ENCODE measurements at regions not wholly inside any gene's neighbourhood (a gene's known extent, or its start where the extent isn't known, plus 50 kb on each side); places are given as distances from the start of the nearest gene placed in this dataset.

GRCh38 chr3:170780955-170781354 lies 89.0 kb downstream of the RPL22L1 start:
- DNase-seq (ENCODE audit: low read depth): peak; percentile 85

GRCh38 chr3:170780471-170780870 lies 89.5 kb downstream of the RPL22L1 start:
- DNase-seq (ENCODE audit: low read depth): no peak

GRCh38 chr3:170778240-170779217 lies 91.5 kb downstream of the RPL22L1 start:
- no peak for DNase-seq (ENCODE audit: low read depth)

GRCh38 chr3:170777564-170777926 lies 92.5 kb downstream of the RPL22L1 start:
- DNase-seq (ENCODE audit: low read depth): no peak

- no peak for DNase-seq (ENCODE audit: low read depth)
Measured at GRCh38 chr3:170776887-170777563, 93.0 kb downstream of the RPL22L1 start.

GRCh38 chr3:170773682-170774425 lies 96.1 kb downstream of the RPL22L1 start:
- no peak for DNase-seq (ENCODE audit: low read depth)

GRCh38 chr3:170772175-170772574 lies 97.8 kb downstream of the RPL22L1 start:
- no peak for DNase-seq (ENCODE audit: low read depth)

- peak; percentile 70 for DNase-seq (ENCODE audit: low read depth)
Measured at GRCh38 chr3:170768334-170768801, 101.6 kb downstream of the RPL22L1 start.

- DNase-seq (ENCODE audit: low read depth): no peak
Measured at GRCh38 chr3:170767576-170767941, 102.4 kb downstream of the RPL22L1 start.

GRCh38 chr3:170766823-170767575 lies 103.0 kb downstream of the RPL22L1 start:
- no peak for DNase-seq (ENCODE audit: low read depth)

GRCh38 chr3:170766253-170766652 lies 103.7 kb downstream of the RPL22L1 start:
- DNase-seq (ENCODE audit: low read depth): no peak

GRCh38 chr3:170765419-170766078 lies 104.4 kb downstream of the RPL22L1 start:
- DNase-seq (ENCODE audit: low read depth): no peak

GRCh38 chr3:170764017-170764416 lies 106.0 kb downstream of the RPL22L1 start:
- DNase-seq (ENCODE audit: low read depth): no peak

GRCh38 chr3:170762064-170762463 lies 107.9 kb downstream of the RPL22L1 start:
- DNase-seq (ENCODE audit: low read depth): no peak

- DNase-seq (ENCODE audit: low read depth): no peak
Measured at GRCh38 chr3:170761103-170761502, 108.9 kb downstream of the RPL22L1 start.

GRCh38 chr3:170760174-170760526 lies 109.8 kb downstream of the RPL22L1 start:
- DNase-seq (ENCODE audit: low read depth): peak; percentile 58

GRCh38 chr3:170759511-170760173 lies 110.4 kb downstream of the RPL22L1 start:
- no peak for DNase-seq (ENCODE audit: low read depth)

- no peak for DNase-seq (ENCODE audit: low read depth)
Measured at GRCh38 chr3:170757038-170757437, 113.0 kb downstream of the RPL22L1 start.

GRCh38 chr3:170754311-170754693 lies 115.7 kb downstream of the RPL22L1 start:
- no peak for DNase-seq (ENCODE audit: low read depth)

- DNase-seq (ENCODE audit: low read depth): no peak
Measured at GRCh38 chr3:170753421-170754310, 116.3 kb downstream of the RPL22L1 start.

Measured in amniotic epithelial cell (primary cell).